Activated CD4-positive, CD25-positive, alpha-beta regulatory T cell treated with anti-CD3 and anti-CD28 coated beads, Interleukin-2, amount 50 U/mL, for 24 hours (primary cell): ENCODE measurements at regions not wholly inside any gene's neighbourhood (a gene's known extent, or its start where the extent isn't known, plus 50 kb on each side); places are given as distances from the start of the nearest gene placed in this dataset.
A peak's percentile ranks its signal among the peaks of the same experiment; 100 is the strongest.

Experiments
- ATAC-seq, 2 donors: fragments of 150-1000 bp; cut with Tn5 transposase; one replicate each; pipeline ENCODE4 v1.10.0; 2021; ENCODE audit warnings: mild to moderate bottlenecking in 1 of 2, moderate library complexity in 1 of 2

DNA sequence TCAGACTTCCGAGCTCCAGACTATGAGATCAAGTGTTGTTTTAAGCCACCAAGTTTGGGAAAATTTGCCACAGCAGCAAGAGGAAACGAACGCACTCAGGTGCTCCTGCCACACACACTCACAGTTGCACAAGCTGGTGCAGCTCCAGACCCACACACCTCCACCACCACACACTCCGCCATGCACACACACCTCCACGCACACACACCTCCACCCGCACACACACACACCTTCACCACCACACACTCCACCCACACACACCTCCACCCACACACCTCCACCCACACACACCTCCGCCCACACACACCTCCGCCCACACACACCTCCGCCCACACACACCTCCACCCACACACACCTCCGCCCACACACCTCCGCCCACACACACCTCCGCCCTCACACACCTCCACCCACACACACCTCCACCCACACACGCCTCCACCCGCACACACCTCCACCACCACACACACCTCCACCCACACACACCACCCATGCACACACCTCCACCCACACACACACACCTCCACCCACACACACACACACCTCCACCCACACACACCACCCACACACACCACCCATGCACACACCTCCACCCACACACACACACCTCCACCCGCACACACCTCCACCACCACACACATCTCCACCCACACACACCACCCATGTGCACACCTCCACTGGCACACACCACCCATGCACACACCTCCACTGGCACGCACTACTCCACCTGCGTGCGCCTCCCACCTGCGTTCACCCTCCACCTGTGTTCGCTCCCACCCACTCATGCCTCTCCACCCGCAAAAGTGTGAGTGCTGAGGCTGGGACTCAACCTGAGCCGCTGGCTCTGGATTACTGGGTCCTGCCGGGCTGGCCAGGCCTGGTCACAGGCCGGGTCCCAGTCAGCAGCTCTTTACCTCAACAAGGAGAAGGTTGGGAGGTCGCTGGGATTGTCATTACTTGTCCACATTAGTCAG is 175.6 kb downstream of the BMP7 start:
- no peak for ATAC-seq

- ATAC-seq: no peak
These were observed 174.7 kb downstream of the BMP7 start for GRCh38 chr20:57091748-57092111.

- peak in 1 of 2 donors; percentile 50 for ATAC-seq
These were observed 174.1 kb downstream of the BMP7 start for GRCh38 chr20:57092112-57092899.

DNA sequence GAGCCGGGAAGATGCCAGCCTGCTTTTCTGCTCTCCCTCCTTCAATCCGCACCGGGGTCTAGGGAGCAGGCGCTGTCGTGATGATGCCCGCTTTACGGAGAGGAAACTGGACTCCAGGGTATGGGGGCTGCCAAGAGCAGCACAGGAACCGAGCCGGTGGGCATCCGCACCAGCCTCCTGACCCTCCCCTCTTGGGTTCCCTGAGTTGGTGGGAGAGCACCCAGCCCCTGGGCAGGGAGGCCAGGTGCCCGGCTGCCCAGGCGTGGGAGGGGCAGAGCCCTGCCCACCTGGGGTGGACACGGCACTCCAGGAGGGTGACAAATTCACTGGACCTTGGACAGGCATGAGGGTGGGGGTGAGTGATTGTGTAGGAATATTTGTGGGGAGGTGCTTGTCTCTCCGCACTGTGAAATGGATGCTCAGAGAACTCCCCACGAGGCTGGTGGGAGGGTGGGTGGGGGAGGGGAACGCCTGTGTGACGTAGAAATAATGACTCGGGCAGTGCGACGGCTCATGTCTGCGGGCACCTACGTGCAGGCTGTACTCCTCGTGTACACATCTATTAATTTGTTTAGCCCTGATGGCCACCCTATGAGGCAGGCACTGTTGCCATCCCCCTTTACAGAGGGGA is 173.4 kb downstream of the BMP7 start:
- ATAC-seq: no peak

GRCh38 chr20:57093766-57094165 is 172.7 kb downstream of the BMP7 start:
- ATAC-seq: no peak

GRCh38 chr20:57094252-57094891 is 172.1 kb downstream of the BMP7 start:
- no peak for ATAC-seq

GRCh38 chr20:57094991-57095390 is 171.4 kb downstream of the BMP7 start:
- ATAC-seq: no peak

- no peak for ATAC-seq
These were observed 171.0 kb downstream of the BMP7 start for GRCh38 chr20:57095426-57095825.

DNA sequence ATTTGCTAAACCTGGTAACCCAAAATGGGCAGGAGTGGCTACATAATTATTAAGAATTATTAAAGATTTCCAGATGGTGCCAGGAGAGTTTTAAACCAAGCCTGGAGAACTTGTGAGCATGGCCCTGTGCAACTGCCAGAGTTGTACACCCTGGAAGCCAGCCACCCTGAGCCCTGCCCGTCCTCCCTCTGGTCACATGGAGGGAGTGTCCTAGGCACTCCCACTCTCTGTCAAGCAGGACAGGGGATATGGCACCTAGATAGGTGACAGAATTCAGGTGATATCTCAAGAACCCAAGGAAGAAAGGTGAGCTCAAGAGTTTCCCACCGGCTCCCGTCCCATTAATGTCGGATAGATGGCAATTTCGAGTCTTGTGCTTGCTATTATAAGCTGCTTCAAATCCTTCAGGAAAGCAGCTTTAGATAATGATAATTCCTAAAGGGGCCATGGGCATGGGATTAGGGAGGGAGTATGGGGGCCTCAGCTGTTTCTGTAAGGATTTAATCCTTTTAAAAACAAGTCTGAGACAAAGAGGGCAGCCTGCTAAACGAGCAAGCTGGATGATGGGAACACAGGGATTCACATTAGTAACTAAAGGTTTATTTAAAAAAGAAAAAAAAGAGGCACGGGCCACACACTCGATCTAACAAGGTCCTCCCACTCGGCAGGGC is 169.1 kb downstream of the BMP7 start:
- no peak for ATAC-seq

GRCh38 chr20:57102160-57102559 is 164.3 kb downstream of the BMP7 start:
- no peak for ATAC-seq

GRCh38 chr20:57102566-57102965 is 163.9 kb downstream of the BMP7 start:
- no peak for ATAC-seq

DNA sequence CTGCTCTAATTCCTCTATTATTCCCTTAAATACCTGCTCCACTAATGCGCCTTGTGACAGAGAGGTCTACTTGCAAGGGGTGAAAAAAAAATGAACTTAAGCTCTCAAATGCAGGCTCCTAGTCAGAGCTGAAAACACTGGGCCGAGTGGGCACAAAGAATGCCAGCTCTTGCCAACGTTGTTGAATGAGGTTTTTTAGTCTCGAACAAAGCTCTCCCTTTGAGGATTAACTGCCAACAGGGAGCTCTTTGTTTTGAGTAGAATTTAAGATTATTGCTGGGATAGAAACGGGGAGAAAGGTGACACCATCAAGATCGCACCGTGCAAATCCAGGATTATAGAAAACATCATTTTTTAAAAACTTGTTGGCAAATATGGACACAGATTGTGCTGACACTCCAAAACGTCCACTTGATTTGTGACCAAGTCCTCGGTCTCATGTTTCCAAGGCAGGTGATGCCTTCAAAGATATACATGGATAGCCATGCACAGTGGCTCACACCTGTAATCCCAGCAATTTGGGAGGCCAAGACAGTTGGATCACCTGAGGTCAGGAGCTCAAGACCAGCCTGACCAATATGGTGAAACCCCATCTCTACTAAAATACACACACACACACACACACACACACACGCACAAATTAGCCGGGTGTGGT is 163.2 kb downstream of the BMP7 start:
- ATAC-seq: no peak

- ATAC-seq: no peak
These were observed 162.3 kb downstream of the BMP7 start for GRCh38 chr20:57104113-57104512.

DNA sequence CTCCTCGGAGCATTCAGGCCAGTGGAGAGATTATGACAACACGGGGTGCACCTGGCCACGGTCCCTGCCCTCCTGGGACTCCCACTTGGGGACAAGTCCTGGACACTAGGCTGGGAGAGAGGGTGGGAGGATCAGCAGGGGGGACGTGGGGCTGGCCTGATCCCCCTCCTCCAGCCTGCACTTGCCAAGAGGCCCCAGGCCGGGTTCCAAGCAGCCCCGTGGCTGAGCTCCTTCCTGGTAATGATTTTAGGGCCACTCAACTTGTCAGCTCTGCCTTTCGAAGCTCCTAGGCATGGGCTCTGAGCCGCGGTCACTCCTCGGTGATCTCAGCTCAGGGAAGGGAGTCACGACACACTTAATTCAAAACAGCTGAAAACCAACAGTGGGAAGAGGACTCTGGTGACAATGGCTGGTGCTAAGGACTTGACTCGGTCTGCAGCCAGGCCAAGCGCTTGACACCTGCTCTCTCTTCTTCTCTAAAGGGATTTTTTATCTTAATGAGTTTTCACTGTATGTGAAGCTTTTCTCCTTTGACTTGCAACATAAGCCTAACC is 161.7 kb downstream of the BMP7 start:
- no peak for ATAC-seq

- no peak for ATAC-seq
These were observed 160.3 kb downstream of the BMP7 start for GRCh38 chr20:57106030-57106682.

DNA sequence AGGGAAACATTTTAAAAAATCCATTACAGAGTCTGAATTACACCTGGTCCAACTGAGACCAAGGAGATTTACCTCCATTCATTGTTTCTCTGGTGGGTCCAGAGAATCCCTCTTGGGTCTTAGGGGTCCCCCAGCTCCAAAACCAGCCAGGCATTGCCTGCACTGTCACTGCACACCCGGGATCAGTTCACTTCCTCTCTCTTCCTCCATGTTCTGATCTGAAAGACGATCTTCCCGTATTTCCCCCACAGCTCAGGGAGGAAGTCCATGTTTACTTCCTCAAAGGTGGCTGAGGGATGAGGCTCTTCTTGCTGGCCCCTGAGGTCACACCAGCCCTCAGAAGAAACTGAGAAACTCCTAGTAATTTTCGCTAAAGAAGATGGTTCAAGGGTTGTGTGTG is 159.7 kb downstream of the BMP7 start:
- no peak for ATAC-seq

- no peak for ATAC-seq
These were observed 159.2 kb downstream of the BMP7 start for GRCh38 chr20:57107208-57107607.

- ATAC-seq: no peak
These were observed 158.2 kb downstream of the BMP7 start for GRCh38 chr20:57108218-57108617.

DNA sequence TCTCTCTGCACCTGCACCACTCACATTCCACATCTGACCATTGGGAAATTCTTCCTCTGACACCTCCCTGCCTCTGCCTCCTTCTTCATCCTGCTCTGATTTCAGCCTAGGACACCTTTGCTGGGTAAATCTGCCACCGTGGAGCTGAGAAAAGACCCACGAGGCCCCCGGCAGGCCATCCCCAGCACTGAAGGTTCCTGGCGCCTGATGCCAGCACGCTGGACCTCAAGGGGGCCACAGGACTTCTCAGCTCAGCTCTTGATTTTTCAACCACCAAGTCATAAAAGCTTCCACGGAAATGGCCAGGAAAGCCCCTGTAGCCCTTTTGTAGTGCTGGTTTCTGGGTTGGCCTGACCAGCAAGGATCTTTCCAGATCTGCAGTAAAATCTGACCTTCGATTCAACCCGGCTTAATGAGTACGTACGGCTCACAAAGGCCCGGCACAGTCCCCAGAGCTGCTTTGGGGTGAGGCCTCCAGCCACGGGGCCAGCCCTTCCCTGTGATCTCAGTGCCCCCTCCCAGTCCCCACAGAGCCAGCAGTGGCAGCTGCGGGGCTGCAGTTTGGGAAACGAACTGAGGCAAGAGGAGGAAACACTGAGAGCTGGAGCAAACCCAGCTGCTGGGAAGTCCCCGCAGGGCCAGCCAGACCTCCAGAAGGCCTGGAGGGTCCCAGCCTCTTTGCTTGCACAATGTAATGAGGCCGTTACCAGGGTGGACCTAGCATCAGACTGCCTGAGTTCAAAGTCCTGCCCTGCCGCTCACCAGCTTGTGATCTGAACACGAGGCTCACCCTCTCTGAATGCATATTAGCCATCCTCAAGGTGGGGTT is 157.5 kb downstream of the BMP7 start:
- no peak for ATAC-seq

- ATAC-seq: no peak
These were observed 156.9 kb downstream of the BMP7 start for GRCh38 chr20:57109571-57109953.
